ENCODE measurements at regions not wholly inside any gene's neighbourhood (a gene's known extent, or its start where the extent isn't known, plus 50 kb on each side); places are given as distances from the start of the nearest gene placed in this dataset.
"Not testable (repeated sequence)": the region's sequence is repeated elsewhere in the genome, so short reads cannot be mapped to it uniquely, and the experiment has no call there.

GRCh38 chr3:15926871-15927270, 129.1 kb upstream of the ANKRD28 start:
- H3K4me3 ChIP-seq (ENCODE audit: low read length): no peak overlapping the region
- no peak for TF ChIP-seq ZNF274 (IDR thresholded peaks at IDR 0.05; ENCODE audit: low read depth, low read length)

GRCh38 chr3:15927969-15928368, 130.2 kb upstream of the ANKRD28 start:
- TF ChIP-seq ZNF274 (IDR thresholded peaks at IDR 0.05; ENCODE audit: low read depth, low read length): no peak

GRCh38 chr3:15929944-15930571, 132.3 kb upstream of the ANKRD28 start:
- no peak overlapping the region for H3K4me3 ChIP-seq (ENCODE audit: low read length)
- no peak for TF ChIP-seq ZNF274 (IDR thresholded peaks at IDR 0.05; ENCODE audit: low read depth, low read length)

More at GRCh38 chr3:15927969-15928368, 130.2 kb upstream of the ANKRD28 start:
- no peak overlapping the region for H3K4me3 ChIP-seq (ENCODE audit: low read length)

GRCh38 chr3:15932348-15933300, 134.8 kb upstream of the ANKRD28 start:
- no peak for TF ChIP-seq ZNF274 (IDR thresholded peaks at IDR 0.05; ENCODE audit: low read depth, low read length)
- no peak overlapping the region for H3K4me3 ChIP-seq (ENCODE audit: low read length)

- no peak overlapping the region for H3K4me3 ChIP-seq (ENCODE audit: low read length)
- TF ChIP-seq ZNF274 (IDR thresholded peaks at IDR 0.05; ENCODE audit: low read depth, low read length): no peak
Measured at GRCh38 chr3:15933439-15934139, 135.8 kb upstream of the ANKRD28 start.

GRCh38 chr3:15934389-15935195, 136.8 kb upstream of the ANKRD28 start:
- no peak for TF ChIP-seq ZNF274 (IDR thresholded peaks at IDR 0.05; ENCODE audit: low read depth, low read length)
- no peak overlapping the region for H3K4me3 ChIP-seq (ENCODE audit: low read length)

GRCh38 chr3:15936312-15936711, 138.5 kb upstream of the ANKRD28 start:
- no peak for TF ChIP-seq ZNF274 (IDR thresholded peaks at IDR 0.05; ENCODE audit: low read depth, low read length)
- no peak overlapping the region for H3K4me3 ChIP-seq (ENCODE audit: low read length)

- no peak overlapping the region for H3K4me3 ChIP-seq (ENCODE audit: low read length)
- TF ChIP-seq ZNF274 (IDR thresholded peaks at IDR 0.05; ENCODE audit: low read depth, low read length): no peak
Measured at GRCh38 chr3:15940641-15941040, 142.9 kb upstream of the ANKRD28 start.

- H3K4me3 ChIP-seq (ENCODE audit: low read length): not testable (repeated sequence)
Measured at GRCh38 chr3:15941457-15941856, 143.7 kb upstream of the ANKRD28 start.

- H3K4me3 ChIP-seq (ENCODE audit: low read length): no peak overlapping the region
- no peak for TF ChIP-seq ZNF274 (IDR thresholded peaks at IDR 0.05; ENCODE audit: low read depth, low read length)
Measured at GRCh38 chr3:15941958-15942357, 144.2 kb upstream of the ANKRD28 start.

- TF ChIP-seq ZNF274 (IDR thresholded peaks at IDR 0.05; ENCODE audit: low read depth, low read length): no peak
- H3K4me3 ChIP-seq (ENCODE audit: low read length): no peak overlapping the region
Measured at GRCh38 chr3:15942462-15942861, 144.7 kb upstream of the ANKRD28 start.

- no peak overlapping the region for H3K4me3 ChIP-seq (ENCODE audit: low read length)
Measured at GRCh38 chr3:15942936-15943335, 145.2 kb upstream of the ANKRD28 start.

GRCh38 chr3:15948388-15948787, 150.6 kb upstream of the ANKRD28 start:
- no peak for TF ChIP-seq ZNF274 (IDR thresholded peaks at IDR 0.05; ENCODE audit: low read depth, low read length)
- no peak overlapping the region for H3K4me3 ChIP-seq (ENCODE audit: low read length)

More at GRCh38 chr3:15942936-15943335, 145.2 kb upstream of the ANKRD28 start:
- TF ChIP-seq ZNF274 (IDR thresholded peaks at IDR 0.05; ENCODE audit: low read depth, low read length): no peak

All from GM08714 (cell line).